AG04449 (cell line): ENCODE measurements at regions not wholly inside any gene's neighbourhood (a gene's known extent, or its start where the extent isn't known, plus 50 kb on each side); places are given as distances from the start of the nearest gene placed in this dataset.

Experiments
- CTCF ChIA-PET: fragments of 350-600 bp; formaldehyde crosslinking; extraction: SDS; loops from one replicate; lab custom pipeline; 2021; ENCODE audit warnings: antibody characterized with exemption; lab: Yijun Ruan, JAX
- POLR2A ChIA-PET: fragments of 400-600, 350-600 bp; formaldehyde crosslinking; extraction: SDS; loops from one replicate; lab custom pipeline; 2020; ENCODE audit warnings: antibody characterized with exemption, inconsistent platforms; lab: Yijun Ruan, JAX
- DNase-seq: peaks from one replicate; pipeline ENCODE4 v3.0.0-alpha.2; 2010; ENCODE audit warnings: low read depth, low spot score
- H3K4me3 ChIP-seq: 2 replicates; pipeline ENCODE4 v1.5.1; 2011; ENCODE audit warnings: low read depth, mild to moderate bottlenecking, control low read depth, low read length
- CTCF ChIP-seq: IDR thresholded peaks from one replicate; pipeline ENCODE4 v1.5.1; 2011; ENCODE audit warnings: mild to moderate bottlenecking, moderate library complexity, low read length, control low read depth, inconsistent platforms; ENCODE audit not compliant: insufficient read depth; ENCODE audit errors: missing control alignments

DNA sequence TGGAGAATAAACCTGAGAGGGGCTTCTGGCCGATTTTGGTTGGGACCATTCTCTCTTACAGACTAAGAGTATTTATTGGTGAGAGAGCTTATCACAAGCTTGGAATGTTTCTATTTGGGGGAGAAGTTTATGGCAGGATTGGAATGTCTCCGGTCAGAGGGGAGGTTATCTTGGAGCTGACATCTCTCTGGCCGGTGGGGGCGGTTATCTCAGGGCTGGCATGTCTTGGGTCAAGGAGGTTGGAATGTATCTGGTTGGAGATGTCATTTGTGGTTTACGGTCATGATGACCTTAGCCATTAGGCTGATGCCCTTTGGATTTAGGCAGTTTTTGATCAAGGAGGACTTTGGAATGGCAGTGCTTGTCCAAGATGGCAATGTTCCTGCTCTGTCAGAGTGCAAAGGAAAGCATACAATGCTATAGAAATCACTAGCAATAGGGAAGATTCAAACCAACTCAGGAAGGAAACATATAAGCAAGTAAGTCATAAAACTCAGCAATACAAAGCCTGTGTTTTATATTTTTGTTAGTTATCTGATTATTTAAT lies 362.4 kb upstream of the LRATD1 start:
- POLR2A ChIA-PET: no interaction called here
- no peak overlapping the region for H3K4me3 ChIP-seq
- DNase-seq: no peak
- no peak for TF ChIP-seq CTCF
- CTCF ChIA-PET: no interaction called here

DNA sequence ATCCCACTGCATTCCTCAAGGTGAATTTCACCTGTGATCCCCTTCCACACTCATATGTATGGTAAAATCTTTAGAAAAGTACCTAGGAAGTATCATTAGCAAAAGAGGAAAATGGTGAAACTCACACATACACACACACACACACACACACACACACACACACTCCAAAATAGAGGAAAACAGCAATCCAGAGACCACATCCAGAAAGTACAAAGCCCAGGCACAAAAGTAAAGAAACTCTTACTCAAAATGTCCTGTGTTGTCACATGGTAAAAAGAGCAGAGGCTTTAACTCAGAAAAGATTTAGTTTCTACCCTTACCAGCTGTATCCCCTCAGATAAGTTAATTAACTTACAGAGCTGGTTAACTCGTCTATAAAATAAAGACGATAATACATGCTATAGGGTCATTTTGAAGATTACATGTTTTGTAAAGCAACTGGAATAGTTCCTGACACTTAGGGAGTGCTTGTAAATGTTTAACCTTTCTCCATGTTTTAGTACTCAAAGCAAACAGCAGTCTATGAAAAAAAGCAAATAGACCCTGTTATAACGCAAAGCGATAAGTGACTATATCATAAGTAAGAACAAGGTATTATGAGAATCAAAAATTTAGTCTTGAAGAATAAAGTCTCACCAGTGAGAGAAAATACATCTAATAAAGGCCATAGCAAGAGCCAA lies 360.0 kb upstream of the LRATD1 start:
- no peak for DNase-seq
- no peak for TF ChIP-seq CTCF
- POLR2A ChIA-PET: no interaction called here
- CTCF ChIA-PET: no interaction called here
- H3K4me3 ChIP-seq: no peak overlapping the region

- ChIA-PET CTCF (no interaction called here), POLR2A (no interaction called here)
- no peak overlapping the region for H3K4me3 ChIP-seq
- DNase-seq: no peak
- no peak for TF ChIP-seq CTCF
These were observed 358.9 kb upstream of the LRATD1 start for GRCh38 chr2:14273650-14274049.

GRCh38 chr2:14284244-14284643 lies 348.3 kb upstream of the LRATD1 start:
- POLR2A ChIA-PET: no interaction called here
- TF ChIP-seq CTCF: no peak
- DNase-seq: no peak
- CTCF ChIA-PET: no interaction called here
- H3K4me3 ChIP-seq: no peak overlapping the region

- TF ChIP-seq CTCF: no peak
- H3K4me3 ChIP-seq: no peak overlapping the region
- ChIA-PET POLR2A (no interaction called here), CTCF (no interaction called here)
- DNase-seq: no peak
These were observed 346.7 kb upstream of the LRATD1 start for GRCh38 chr2:14285812-14286211.

DNA sequence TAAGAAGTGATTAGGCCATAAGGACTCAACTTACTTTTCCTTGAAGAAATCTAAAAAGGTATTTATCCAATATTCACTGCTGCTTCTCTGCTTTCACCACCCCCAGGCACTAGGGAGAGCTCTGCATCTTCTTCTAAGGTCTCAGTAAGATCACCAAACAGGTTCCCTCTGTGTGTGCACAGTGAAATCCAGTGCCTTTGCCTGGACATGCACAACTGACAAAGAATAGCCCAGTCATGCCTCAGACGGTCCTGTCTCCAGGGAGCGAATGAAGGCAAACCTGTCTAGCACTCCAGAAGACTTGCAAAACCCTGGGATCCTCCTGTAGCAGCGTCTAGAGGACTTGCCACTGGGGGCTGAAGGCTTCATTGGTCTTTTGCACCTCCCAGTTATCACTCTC lies 344.5 kb upstream of the LRATD1 start:
- DNase-seq: no peak
- TF ChIP-seq CTCF: no peak
- no peak overlapping the region for H3K4me3 ChIP-seq
- ChIA-PET CTCF (no interaction called here), POLR2A (no interaction called here)
